Right lung (tissue), 2 donors: ENCODE measurements at regions not wholly inside any gene's neighbourhood (a gene's known extent, or its start where the extent isn't known, plus 50 kb on each side); places are given as distances from the start of the nearest gene placed in this dataset.
"Not testable (repeated sequence)": the region's sequence is repeated elsewhere in the genome, so short reads cannot be mapped to it uniquely, and the experiment has no call there.

Experiments used
- DNase-seq, 2 donors: peaks; one replicate each; pipeline ENCODE4 v3.0.0-alpha.2; 2013

- DNase-seq, result no peak
Measured at GRCh38 chr5:58016877-58017276, 443.0 kb downstream of the PLK2 start.

GRCh38 chr5:58016358-58016757 is 443.5 kb downstream of the PLK2 start:
- no peak for DNase-seq

- no peak for DNase-seq
Measured at GRCh38 chr5:58015175-58015574, 444.7 kb downstream of the PLK2 start.

GRCh38 chr5:58013542-58014258 is 446.2 kb downstream of the PLK2 start:
- DNase-seq, result no peak

- DNase-seq, result no peak
Measured at GRCh38 chr5:58012801-58013315, 447.0 kb downstream of the PLK2 start.

- no peak for DNase-seq
Measured at GRCh38 chr5:58012102-58012501, 447.8 kb downstream of the PLK2 start.

- no peak for DNase-seq
Measured at GRCh38 chr5:58011301-58011700, 448.6 kb downstream of the PLK2 start.

- no peak for DNase-seq
Measured at GRCh38 chr5:58009754-58010153, 450.1 kb downstream of the PLK2 start.

GRCh38 chr5:58002323-58002722 is 457.6 kb downstream of the PLK2 start:
- DNase-seq, result no peak

- DNase-seq, result no peak
Measured at GRCh38 chr5:57993866-57994265, 466.0 kb downstream of the PLK2 start.

- no peak for DNase-seq
Measured at GRCh38 chr5:57989378-57989777, 470.5 kb downstream of the PLK2 start.

- no peak for DNase-seq
Measured at GRCh38 chr5:57988813-57989212, 471.1 kb downstream of the PLK2 start.

GRCh38 chr5:57987552-57987951 is 472.3 kb downstream of the PLK2 start:
- DNase-seq, result no peak

GRCh38 chr5:57986761-57987341 is 473.0 kb downstream of the PLK2 start:
- no peak for DNase-seq

- no peak for DNase-seq
Measured at GRCh38 chr5:57983426-57983825, 476.5 kb downstream of the PLK2 start.

- no peak for DNase-seq
Measured at GRCh38 chr5:57979671-57980070, 480.2 kb downstream of the PLK2 start.

GRCh38 chr5:57976506-57976905 is 483.4 kb downstream of the PLK2 start:
- no peak for DNase-seq

GRCh38 chr5:57972099-57972498 is 487.8 kb downstream of the PLK2 start:
- not testable (repeated sequence) for DNase-seq

- no peak for DNase-seq
Measured at GRCh38 chr5:57960569-57960968, 478.0 kb upstream of the ACTBL2 start.

GRCh38 chr5:57956636-57957035 is 474.0 kb upstream of the ACTBL2 start:
- DNase-seq, result no peak

GRCh38 chr5:57955511-57955910 is 472.9 kb upstream of the ACTBL2 start:
- DNase-seq, result no peak

- no peak for DNase-seq
Measured at GRCh38 chr5:57953792-57954191, 471.2 kb upstream of the ACTBL2 start.

- no peak for DNase-seq
Measured at GRCh38 chr5:57950616-57951228, 468.1 kb upstream of the ACTBL2 start.
